Iris pigment epithelial cell (primary cell): ENCODE measurements at regions not wholly inside any gene's neighbourhood (a gene's known extent, or its start where the extent isn't known, plus 50 kb on each side); places are given as distances from the start of the nearest gene placed in this dataset.

Experiments used
- DNase-seq: peaks from one replicate; pipeline ENCODE4 v3.0.0-alpha.2; 2011; ENCODE audit warnings: low read depth

- DNase-seq, result peak; percentile 71
These were observed 95.9 kb upstream of the SPTBN1 start for GRCh38 chr2:54360055-54360792.

DNA sequence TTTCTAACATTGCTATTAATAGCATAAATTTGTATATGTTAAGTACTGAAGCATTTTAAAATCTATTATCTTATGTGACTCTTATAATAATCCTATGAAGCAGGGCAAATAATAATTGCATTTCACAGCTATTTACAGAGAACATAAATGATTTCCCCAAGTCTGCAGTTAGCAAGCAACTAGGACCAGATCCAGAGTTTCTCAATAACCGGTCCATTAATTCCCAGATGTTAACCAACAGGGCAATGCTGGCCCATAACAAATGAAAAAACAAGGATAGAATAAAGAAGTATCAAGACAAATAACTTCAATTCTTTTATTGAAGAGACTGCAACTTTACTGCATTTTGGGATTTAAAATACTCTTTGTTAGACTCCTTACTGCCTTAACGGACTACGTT lies 91.7 kb upstream of the SPTBN1 start:
- no peak for DNase-seq

DNA sequence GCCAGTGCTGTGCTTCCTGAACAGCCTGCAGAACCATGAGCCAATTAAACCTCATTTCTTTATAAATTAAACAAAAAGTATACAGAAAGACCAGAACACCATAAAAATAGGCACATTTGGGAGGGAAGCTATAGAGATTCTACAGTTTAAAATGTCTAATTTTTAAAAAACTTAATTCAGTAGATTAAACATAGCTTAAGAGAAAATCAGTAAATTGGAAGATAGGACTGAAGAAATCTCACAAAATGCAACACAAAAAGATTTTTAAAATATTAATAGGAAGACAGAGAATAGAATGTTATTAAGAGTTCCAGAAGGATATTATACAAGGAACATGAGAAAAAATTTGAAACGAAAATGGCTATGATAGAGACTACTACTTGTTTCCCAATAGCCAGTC lies 90.5 kb upstream of the SPTBN1 start:
- DNase-seq, result no peak

DNA sequence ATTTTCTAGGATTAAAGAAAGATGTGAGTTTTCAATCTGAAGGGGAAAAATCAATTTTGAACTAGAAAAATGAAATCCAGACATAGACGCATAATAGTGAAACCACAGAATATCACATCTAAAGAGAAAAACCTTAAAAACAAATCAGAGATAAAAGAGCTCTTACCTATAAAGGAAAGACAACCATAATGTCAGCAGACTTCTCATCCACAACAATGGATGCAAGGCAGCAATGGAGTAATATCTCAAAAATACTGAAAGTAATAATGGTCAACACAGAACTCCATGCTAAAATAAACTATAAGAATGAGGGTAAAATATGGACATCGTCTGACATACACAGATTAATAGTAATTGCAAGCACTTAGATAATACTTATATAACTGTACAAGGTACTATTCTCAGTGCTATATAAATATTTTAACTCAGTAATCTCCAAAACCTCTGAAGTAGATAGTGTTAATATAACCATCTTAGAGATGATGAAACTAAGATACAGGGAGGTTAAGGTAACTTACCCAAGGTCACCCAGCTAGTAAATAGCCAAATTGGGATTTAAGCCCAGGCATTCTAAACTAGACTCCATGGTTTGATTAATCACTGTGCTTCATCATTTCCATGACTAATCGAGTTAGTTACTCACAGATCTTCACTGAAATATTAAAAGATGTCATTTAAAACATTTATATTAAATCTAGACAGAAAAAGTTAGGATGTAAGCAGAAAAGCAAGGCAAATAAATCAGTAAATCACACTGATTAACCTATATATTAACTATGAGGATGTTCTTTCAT lies 89.4 kb upstream of the SPTBN1 start:
- DNase-seq, result peak; percentile 48

DNA sequence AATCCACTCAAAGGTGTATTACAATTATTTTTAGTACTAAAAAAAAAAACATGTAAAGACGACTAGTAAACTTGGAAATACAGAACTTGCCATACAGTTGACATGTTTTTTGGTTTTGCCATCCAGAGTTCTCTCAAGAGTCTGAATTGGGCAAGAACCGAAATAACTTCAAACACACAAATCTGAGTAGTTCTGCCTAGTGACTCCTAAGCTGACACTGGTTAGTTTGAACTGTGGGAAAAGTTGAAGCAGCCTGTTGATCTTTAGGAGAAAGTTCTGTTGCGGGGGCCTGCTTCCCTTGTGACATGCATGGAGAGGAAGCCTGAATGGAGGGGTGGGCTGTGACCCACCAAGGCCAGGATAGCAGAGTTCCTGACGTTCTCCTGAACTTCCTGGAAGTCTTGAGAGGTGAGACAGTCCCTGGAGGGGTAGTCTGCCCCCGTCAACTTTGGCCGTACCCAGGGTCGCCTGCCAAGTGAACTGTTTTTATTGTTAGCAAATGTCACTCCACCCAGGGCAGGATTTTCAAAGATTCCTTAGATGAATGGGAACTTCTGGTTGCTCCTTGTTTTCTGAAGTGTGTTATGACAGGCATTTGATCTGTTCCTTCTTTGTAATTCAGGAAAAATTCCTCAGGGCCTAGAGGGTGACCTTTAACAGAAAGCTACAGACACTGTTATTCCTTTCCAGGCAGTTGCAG lies 85.6 kb upstream of the SPTBN1 start:
- DNase-seq, result no peak

DNA sequence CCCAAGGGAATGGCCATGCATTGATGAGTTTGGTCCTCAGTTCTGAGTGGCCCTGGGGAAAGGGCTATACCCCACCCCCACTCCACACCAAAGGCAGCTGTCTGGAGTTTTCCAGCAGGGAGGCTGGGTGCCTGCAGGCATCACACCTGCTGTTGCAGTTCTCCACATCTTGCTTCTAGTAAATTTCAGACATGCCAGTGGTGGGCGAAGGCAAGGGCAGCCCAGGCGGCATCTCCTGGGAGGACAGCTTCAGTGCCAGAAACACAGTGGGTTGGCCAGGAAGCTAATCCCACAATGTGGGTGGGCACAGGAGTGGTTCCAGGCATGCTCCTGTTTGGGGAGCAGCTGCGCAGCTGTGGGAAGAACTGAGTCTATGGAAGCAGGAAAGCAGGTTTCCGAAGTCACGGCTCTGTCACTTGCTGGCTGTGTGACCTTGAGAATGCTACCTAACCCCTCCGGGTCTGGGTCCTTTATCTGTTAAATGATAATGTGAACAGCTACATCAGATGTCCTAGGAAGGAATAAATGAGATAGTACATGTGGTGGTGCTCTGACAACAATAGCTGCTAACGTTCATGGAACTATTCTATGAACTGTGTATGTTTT lies 84.6 kb upstream of the SPTBN1 start:
- DNase-seq, result no peak

- DNase-seq, result no peak
These were observed 83.8 kb upstream of the SPTBN1 start for GRCh38 chr2:54372361-54372760.

DNA sequence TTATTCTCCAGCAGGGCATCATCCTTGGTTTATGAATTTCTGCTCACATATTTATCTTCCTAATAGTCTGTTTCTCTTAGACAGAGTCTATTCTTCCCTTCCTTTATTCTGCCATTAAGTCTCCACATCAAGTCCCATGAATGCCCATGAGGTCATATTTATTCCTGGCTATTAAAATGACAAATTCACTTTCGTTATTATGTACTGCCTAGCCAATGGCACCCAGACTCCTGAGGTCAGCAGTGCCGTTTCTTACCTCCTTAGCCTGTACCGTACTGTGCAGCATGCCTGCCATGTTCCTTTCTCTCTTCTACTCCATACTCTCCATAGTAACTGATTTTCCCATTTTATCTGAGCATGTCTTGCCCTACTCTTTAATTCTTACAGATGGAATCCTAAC lies 82.3 kb upstream of the SPTBN1 start:
- DNase-seq, result no peak

GRCh38 chr2:54374591-54375364 lies 81.3 kb upstream of the SPTBN1 start:
- no peak for DNase-seq

DNA sequence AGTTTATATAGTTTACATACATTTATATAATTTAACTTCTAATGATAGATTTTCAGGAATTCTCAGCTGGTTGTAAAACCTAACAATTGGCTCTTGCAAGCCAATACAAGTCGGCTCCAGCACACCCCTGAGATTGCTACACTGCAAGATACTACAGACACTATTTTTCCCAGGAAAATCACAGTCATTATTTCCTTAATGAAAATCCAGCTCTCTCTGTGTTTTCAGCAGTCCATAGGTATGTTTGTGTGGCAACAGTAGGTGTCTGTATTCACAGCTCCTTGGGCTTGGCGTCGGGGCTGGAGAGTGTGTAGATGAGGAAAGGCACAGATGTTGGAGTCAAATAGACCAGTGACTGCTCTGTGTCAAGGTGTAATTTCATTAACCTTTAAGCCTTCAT lies 78.7 kb upstream of the SPTBN1 start:
- no peak for DNase-seq

DNA sequence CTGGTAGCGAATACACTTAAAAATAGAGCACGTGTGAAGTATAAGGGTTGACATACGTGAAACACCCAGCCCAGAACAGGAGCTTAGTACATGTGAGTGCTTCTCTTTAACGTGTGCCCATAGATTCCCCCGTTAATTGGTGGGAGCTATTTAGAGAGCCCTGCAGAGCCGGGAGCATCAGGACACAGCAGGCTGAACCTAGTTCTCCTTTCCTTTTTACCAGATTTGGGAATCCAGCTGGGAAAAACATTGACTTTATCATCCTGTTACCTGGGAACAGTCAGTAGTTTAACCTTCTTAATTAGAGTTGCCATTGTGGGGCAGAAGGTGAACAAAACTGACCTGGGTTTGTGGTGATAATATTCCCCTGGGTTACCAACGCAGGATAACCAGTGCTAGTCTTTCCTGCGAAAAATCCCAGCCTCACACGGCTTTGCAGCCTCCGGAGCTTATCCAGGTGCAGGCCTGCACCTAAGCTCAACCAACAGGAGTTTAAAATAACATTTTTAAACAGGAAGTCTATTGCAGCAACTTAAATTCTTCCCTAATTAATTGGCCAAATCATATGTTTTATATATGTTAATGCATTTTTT lies 78.1 kb upstream of the SPTBN1 start:
- no peak for DNase-seq

GRCh38 chr2:54380670-54381069 lies 75.5 kb upstream of the SPTBN1 start:
- no peak for DNase-seq

GRCh38 chr2:54381293-54381692 lies 74.8 kb upstream of the SPTBN1 start:
- DNase-seq, result no peak

GRCh38 chr2:54382601-54383000 lies 73.5 kb upstream of the SPTBN1 start:
- DNase-seq, result no peak

- DNase-seq, result no peak
These were observed 71.6 kb upstream of the SPTBN1 start for GRCh38 chr2:54384301-54385203.

DNA sequence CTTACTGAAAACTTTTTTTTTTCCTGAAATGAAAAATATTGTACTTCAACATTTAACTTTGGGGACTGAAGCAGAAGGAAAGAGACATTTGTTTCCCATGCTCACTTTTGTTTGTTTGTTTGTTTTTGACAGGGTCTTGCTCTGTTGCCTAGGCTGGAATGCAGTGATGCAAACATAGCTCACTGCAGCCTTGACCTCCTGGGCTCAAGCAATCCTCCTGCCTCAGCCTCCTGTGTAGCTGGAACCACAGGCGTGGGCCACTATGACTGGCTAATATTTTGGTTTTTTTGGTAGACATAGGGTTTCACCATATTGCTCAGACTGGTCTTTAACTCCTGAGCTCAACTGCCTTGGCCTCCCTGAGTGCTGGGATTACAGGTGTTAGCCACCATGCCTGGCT lies 70.9 kb upstream of the SPTBN1 start:
- DNase-seq, result no peak

DNA sequence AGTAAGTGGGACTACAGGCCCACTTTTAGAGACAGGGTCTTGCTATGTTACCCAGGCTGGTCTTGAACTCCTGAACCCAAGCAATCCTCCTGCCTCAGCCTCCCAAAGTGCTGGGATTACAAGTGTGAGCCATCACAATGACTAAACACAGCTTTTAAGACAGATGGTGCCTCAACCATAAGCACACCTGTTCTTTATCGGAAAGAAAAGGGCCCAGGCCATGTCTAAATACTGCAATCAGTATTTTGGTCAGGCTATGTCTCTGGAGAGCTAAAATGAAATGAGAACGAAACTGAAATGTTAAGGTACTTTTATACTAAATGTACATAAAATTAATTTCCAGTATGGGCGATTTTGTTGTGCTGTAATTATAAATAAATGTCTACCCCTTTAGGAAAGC lies 69.5 kb upstream of the SPTBN1 start:
- DNase-seq, result no peak

GRCh38 chr2:54387059-54387991 lies 68.8 kb upstream of the SPTBN1 start:
- DNase-seq, result no peak

DNA sequence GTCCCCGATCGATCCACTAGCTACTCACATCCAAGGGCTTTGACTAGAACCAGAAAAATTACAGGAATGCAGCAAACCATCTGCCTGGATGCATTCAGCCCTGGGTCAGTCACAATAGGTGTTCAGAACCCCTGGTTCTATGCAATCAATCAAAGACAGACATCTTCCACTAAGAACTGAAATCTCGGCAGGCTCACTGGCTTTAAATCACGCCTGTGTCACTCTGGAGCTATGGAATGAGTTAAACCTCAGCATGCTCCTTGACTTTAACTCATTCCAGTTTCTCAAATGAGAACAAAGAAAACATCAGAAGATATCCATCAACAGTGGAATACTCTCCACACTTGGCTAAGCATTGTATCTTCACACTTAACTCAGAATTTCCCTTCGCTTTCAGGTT lies 68.1 kb upstream of the SPTBN1 start:
- DNase-seq, result no peak
